ENCODE measurements at regions not wholly inside any gene's neighbourhood (a gene's known extent, or its start where the extent isn't known, plus 50 kb on each side); places are given as distances from the start of the nearest gene placed in this dataset.

DNA sequence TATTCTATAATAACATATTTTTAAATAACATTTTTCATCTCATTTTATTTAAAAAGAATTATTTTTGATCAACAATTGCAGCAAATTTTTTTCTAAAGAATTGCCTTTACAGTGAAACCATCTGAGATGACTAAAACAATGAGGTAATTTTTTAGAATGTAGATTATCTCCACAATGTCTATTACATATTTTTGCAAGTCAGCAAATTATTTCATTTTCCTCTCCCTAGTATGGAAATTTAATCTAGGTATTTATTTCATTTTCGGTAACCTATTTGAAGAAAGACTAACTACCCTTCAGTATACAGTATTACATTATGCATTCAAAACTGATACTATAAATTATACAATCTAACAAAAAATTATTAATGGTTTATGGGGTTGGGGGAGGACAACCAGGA, 213.2 kb upstream of the SP4 start:
- H3K36me3 ChIP-seq (ENCODE audit: insufficient read depth, low read length): no peaks in the 10 kb centered on the region
- no peaks in the 10 kb centered on the region for H3K9me3 ChIP-seq (ENCODE audit: low read length)
- intact Hi-C loops (cut with micrococcal nuclease; ENCODE audit: unreplicated experiment): no loop called here
- H3K4me1 ChIP-seq (ENCODE audit: insufficient read depth, low read length, poor library complexity, severe bottlenecking): no peaks in the 10 kb centered on the region
- H3K4me2 ChIP-seq (ENCODE audit: low read length): no peak overlapping the region
- TF ChIP-seq EZH2phosphoT487 (IDR thresholded peaks at IDR 0.05; ENCODE audit: borderline replicate concordance, low read depth, low read length): no peak
- TF ChIP-seq CTCF (conservative IDR thresholded peaks at IDR 0.05; ENCODE audit: low read length): no peak
- no peak for DNase-seq (ENCODE audit: low spot score)
- no peaks in the 10 kb centered on the region for H3K9me2 ChIP-seq (ENCODE audit: insufficient read depth, low read length)
- H3K27ac ChIP-seq (ENCODE audit: low read depth, low read length, poor library complexity, severe bottlenecking): no peak overlapping the region
- CTCF ChIA-PET (ENCODE audit: unreplicated experiment): no interaction called here
- POLR2A ChIA-PET: interaction anchor here (0.6 kb wide), 1 partner anchor 24 kb away, joined by 4 read pairs; no protein-coding TSS in a partner anchor
- no peaks in the 10 kb centered on the region for H4K20me1 ChIP-seq (ENCODE audit: insufficient read depth, low read length)
- no TSS peak for BruUV-seq (replicated peaks)
- no peak overlapping the region for H3K4me3 ChIP-seq (ENCODE audit: low read depth, low read length, poor library complexity, severe bottlenecking)
- H2AFZ ChIP-seq (ENCODE audit: low read length): no peak overlapping the region
- no peaks in the 10 kb centered on the region for H3K79me2 ChIP-seq (ENCODE audit: insufficient read depth, low read depth, low read length)

DNA sequence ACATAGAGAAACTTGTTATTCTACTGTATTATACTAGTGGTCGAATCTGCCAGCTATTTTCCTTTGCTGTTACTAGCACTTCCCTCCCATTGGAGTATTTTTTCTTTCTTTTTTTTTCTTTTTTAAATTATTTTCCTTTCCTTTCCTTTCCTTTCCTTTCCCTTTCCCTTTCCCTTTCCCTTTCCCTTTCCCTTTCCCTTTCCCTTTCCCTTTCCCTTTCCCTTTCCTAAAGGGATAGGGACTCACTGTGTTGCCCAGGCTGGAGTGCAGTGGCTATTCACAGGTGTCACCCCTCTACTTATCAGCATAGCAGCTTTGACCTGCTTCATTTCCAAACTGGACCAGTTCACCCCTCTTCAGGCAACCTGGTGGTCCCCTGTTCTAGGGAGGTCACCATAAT, 212.6 kb upstream of the SP4 start:
- Histone ChIP-seq H2AFZ (ENCODE audit: low read length) (no peak overlapping the region), H3K27ac (ENCODE audit: low read depth, low read length, poor library complexity, severe bottlenecking) (no peak overlapping the region), H3K9me3 (ENCODE audit: low read length) (no peaks in the 10 kb centered on the region), H3K4me2 (ENCODE audit: low read length) (no peak overlapping the region), H3K9me2 (ENCODE audit: insufficient read depth, low read length) (no peaks in the 10 kb centered on the region), H3K36me3 (ENCODE audit: insufficient read depth, low read length) (no peaks in the 10 kb centered on the region), H3K79me2 (ENCODE audit: insufficient read depth, low read depth, low read length) (no peaks in the 10 kb centered on the region), H3K4me3 (ENCODE audit: low read depth, low read length, poor library complexity, severe bottlenecking) (no peak overlapping the region), H4K20me1 (ENCODE audit: insufficient read depth, low read length) (no peaks in the 10 kb centered on the region), H3K4me1 (ENCODE audit: insufficient read depth, low read length, poor library complexity, severe bottlenecking) (no peaks in the 10 kb centered on the region)
- intact Hi-C loops (cut with micrococcal nuclease; ENCODE audit: unreplicated experiment): no loop called here
- ChIA-PET POLR2A (no interaction called here), CTCF (ENCODE audit: unreplicated experiment) (no interaction called here)
- DNase-seq (ENCODE audit: low spot score): no peak
- BruUV-seq (replicated peaks): no TSS peak
- TF ChIP-seq CTCF (conservative IDR thresholded peaks at IDR 0.05; ENCODE audit: low read length) (no peak), EZH2phosphoT487 (IDR thresholded peaks at IDR 0.05; ENCODE audit: borderline replicate concordance, low read depth, low read length) (no peak)

DNA sequence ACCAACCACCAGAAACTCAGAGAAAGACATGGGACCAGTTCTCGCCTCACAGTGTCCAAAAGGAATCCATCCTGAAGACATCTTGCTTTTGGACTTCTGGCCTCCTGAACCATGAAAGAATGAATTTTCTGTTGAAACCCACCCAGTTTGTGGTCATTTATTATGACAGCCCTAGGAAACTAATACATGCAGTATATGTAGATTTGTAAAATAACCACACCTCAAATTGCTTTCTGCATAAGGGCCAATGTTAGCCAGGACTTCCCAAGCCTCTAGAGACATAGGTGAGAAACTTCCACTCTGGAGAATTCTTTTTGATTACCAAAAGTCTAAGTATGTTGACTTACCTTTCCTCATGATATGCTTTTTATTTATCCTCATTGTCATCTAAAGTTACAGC, 210.5 kb upstream of the SP4 start:
- DNase-seq (ENCODE audit: low spot score): no peak
- CTCF ChIA-PET (ENCODE audit: unreplicated experiment): no interaction called here

More for the DNA sequence above, 210.5 kb upstream of the SP4 start:
- Histone ChIP-seq H4K20me1 (ENCODE audit: insufficient read depth, low read length) (no peaks in the 10 kb centered on the region), H3K36me3 (ENCODE audit: insufficient read depth, low read length) (no peaks in the 10 kb centered on the region), H3K79me2 (ENCODE audit: insufficient read depth, low read depth, low read length) (no peaks in the 10 kb centered on the region), H3K4me3 (ENCODE audit: low read depth, low read length, poor library complexity, severe bottlenecking) (no peak overlapping the region), H3K4me1 (ENCODE audit: insufficient read depth, low read length, poor library complexity, severe bottlenecking) (no peaks in the 10 kb centered on the region), H3K27ac (ENCODE audit: low read depth, low read length, poor library complexity, severe bottlenecking) (no peak overlapping the region), H3K4me2 (ENCODE audit: low read length) (no peak overlapping the region), H3K9me3 (ENCODE audit: low read length) (no peaks in the 10 kb centered on the region), H3K9me2 (ENCODE audit: insufficient read depth, low read length) (no peaks in the 10 kb centered on the region), H2AFZ (ENCODE audit: low read length) (no peak overlapping the region)
- intact Hi-C loops (cut with micrococcal nuclease; ENCODE audit: unreplicated experiment): no loop called here
- POLR2A ChIA-PET: no interaction called here
- no peak for TF ChIP-seq CTCF (conservative IDR thresholded peaks at IDR 0.05; ENCODE audit: low read length)
- TF ChIP-seq EZH2phosphoT487 (IDR thresholded peaks at IDR 0.05; ENCODE audit: borderline replicate concordance, low read depth, low read length): no peak
- no TSS peak for BruUV-seq (replicated peaks)

All from OCI-LY7 (cell line).